HG02623 (cell line): ENCODE measurements at regions not wholly inside any gene's neighbourhood (a gene's known extent, or its start where the extent isn't known, plus 50 kb on each side); places are given as distances from the start of the nearest gene placed in this dataset.
A peak's percentile ranks its signal among the peaks of the same experiment; 100 is the strongest.
"Not testable (repeated sequence)": the region's sequence is repeated elsewhere in the genome, so short reads cannot be mapped to it uniquely, and the experiment has no call there.

Experiments used
- ATAC-seq: cut with Tn5 transposase; IDR thresholded peaks from one replicate; pipeline ENCODE4 v1.9.1; 2021; ENCODE audit warnings: moderate library complexity; ENCODE audit not compliant: unreplicated experiment

DNA sequence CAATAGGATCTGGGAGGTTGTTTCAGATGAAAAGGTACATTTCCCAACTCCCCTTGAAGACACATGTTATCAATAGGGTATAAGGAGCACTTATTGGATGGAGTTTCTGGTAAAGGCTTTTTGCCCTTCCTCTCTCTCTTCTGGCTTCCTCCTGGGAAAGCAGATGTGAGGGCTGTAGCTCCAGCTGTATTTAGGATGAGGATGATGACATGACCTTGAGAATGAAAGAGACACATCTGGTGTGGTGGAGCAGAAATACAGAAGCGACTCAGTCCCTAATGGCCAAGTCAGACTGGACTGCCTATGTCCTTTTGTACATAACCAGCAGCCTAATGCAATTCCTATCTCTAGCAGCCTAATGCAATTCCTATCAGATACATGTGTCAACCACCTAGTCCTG lies 100.9 kb upstream of the NXPH2 start:
- ATAC-seq: no peak

GRCh38 chr2:138879931-138880330 lies 99.7 kb upstream of the NXPH2 start:
- ATAC-seq: no peak

DNA sequence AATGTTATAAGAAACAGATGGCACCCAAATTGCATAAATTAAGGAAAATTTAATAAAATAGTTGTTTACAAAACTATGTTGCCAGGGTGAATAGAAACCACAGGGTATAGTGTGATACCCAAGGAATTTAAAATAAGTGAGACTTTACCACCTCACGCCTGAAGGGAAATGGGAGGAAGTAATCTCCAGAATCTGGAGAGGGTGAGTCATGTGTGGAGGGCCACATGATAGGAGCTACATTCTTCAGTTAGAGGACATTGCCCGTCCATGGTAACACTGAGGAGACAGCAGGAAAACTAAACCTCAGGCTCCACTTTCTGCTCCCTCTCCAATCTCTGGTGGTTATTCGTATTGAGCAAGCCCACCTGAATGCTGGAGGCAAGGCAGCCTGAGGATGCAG lies 97.2 kb upstream of the NXPH2 start:
- ATAC-seq: no peak

DNA sequence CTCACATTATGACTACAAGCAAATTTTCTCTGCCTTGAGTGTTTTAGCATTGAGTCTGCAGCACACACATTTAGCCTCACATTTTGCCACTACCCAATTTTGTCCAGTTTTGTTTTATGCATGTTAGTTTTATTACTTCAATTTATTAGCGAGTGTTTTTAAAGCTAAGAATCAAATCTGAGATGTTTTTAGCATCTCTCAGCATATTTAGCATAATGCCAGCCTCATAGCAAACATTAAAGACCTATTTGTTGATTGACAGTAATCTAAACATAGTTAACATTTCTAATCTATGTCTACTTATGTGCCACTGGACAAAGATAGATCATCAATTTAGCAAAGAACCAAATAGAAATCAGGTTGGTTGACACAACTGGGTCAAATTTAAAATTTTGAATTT lies 94.1 kb upstream of the NXPH2 start:
- ATAC-seq: no peak

DNA sequence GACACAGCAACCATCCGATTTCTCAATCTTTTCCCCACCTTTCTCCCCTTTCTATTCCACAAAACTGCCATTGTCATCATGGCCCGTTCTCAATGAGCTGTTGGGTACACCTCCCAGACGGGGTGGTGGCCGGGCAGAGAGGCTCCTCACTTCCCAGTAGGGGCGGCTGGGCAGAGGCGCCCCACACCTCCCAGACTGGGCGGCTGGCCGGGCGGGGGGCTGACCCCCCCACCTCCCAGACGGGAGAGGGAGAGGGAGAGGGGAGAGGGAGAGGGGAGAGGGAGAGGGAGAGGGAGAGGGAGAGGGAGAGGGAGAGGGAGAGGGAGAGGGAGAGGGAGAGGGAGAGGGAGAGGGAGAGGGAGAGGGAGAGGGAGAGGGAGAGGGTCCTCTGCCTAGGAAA lies 91.9 kb upstream of the NXPH2 start:
- ATAC-seq: not testable (repeated sequence)

GRCh38 chr2:138871312-138871711 lies 91.1 kb upstream of the NXPH2 start:
- no peak for ATAC-seq

- no peak for ATAC-seq
Observed at GRCh38 chr2:138867341-138867740, 87.2 kb upstream of the NXPH2 start.

- ATAC-seq: no peak
Observed at GRCh38 chr2:138866797-138867196, 86.6 kb upstream of the NXPH2 start.

DNA sequence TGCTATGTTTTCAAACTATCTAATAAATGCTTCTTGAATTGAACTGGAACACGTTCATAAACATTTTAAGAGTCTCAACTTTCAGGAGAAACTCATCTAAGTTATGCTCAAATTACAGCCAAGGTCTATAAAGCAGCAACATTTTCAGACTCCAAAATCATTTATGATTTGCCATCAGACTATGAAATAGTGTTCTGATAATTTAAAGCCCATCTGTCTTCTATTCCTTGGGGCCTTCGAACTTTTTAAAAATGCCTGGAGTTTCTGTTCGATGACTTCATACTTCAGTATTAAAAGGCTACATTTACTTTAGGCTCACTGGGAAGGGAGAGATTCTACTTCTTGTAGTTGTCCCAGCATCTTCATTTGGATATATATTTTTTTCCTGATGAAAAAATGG lies 73.6 kb upstream of the NXPH2 start:
- ATAC-seq: no peak

- no peak for ATAC-seq
Observed at GRCh38 chr2:138853296-138853695, 73.1 kb upstream of the NXPH2 start.

DNA sequence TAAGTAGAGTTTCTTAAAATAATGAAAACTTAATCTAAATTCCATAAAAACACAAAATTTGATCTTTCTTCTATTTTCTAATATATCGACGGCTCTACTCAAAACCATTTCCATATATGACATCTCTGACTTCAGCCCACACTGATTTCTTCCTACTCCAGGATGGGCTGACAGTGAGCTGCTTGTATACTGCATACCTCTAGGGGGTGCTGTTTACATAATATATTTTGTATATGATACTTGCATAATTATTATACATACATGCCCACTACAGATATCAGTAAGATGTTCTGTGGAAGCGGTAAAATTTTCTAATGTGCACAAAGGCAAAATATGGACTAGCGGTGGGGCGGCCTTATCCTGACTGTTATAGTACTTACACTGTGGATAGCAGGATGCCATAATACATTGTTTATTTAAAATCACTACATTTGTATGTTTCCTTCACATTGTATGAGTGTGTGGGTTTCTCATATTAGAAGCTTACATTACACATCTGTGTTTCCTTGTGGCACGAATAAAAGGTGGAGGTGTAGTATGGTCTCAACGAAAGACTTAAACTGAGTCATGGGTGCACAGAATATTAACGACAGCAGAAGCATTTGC lies 66.1 kb upstream of the NXPH2 start:
- peak; percentile 92 for ATAC-seq

- no peak for ATAC-seq
Observed at GRCh38 chr2:138842341-138842740, 62.2 kb upstream of the NXPH2 start.

GRCh38 chr2:138841459-138841858 lies 61.3 kb upstream of the NXPH2 start:
- ATAC-seq: no peak

- no peak for ATAC-seq
Observed at GRCh38 chr2:138838851-138839620, 58.8 kb upstream of the NXPH2 start.

GRCh38 chr2:138831691-138832090 lies 51.5 kb upstream of the NXPH2 start:
- ATAC-seq: no peak

GRCh38 chr2:138831154-138831553 lies 51.0 kb upstream of the NXPH2 start:
- ATAC-seq: no peak

- ATAC-seq: no peak
Observed at GRCh38 chr2:138830547-138830946, 50.4 kb upstream of the NXPH2 start.
